GM18951 (cell line): ENCODE measurements at regions not wholly inside any gene's neighbourhood (a gene's known extent, or its start where the extent isn't known, plus 50 kb on each side); places are given as distances from the start of the nearest gene placed in this dataset.
"Not testable (repeated sequence)": the region's sequence is repeated elsewhere in the genome, so short reads cannot be mapped to it uniquely, and the experiment has no call there.

ENCODE experiments used
- POLR2A ChIP-seq: IDR thresholded peaks from 4 replicates; pipeline ENCODE4 v1.6.1; 2011; ENCODE audit warnings: mild to moderate bottlenecking; ENCODE audit not compliant: insufficient read length, insufficient read depth; ENCODE audit errors: extremely low read depth
- in situ Hi-C: fragments of 300-500 bp; cut with MboI; formaldehyde crosslinking; loops from one replicate; pipeline ENCODE4 v1.12.0; 2022; ENCODE audit warnings: low sequenced_read_pairs, mixed read lengths, inconsistent platforms; ENCODE audit not compliant: unreplicated experiment

DNA sequence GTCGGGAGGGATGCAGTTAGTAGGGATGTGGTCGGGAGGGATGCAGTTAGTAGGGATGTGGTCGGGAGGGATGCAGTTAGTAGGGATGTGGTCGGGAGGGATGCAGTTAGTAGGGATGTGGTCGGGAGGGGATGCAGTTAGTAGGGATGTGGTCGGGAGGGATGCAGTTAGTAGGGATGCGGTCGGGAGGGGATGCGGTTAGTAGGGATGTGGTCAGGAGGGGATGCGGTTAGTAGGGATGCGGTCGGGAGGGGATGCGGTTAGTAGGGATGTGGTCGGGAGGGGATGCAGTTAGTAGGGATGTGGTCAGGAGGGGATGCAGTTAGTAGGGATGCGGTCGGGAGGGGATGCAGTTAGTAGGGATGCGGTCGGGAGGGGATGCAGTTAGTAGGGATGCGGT is 96.2 kb downstream of the BDH1 start:
- in situ Hi-C loops, result not testable (repeated sequence)

DNA sequence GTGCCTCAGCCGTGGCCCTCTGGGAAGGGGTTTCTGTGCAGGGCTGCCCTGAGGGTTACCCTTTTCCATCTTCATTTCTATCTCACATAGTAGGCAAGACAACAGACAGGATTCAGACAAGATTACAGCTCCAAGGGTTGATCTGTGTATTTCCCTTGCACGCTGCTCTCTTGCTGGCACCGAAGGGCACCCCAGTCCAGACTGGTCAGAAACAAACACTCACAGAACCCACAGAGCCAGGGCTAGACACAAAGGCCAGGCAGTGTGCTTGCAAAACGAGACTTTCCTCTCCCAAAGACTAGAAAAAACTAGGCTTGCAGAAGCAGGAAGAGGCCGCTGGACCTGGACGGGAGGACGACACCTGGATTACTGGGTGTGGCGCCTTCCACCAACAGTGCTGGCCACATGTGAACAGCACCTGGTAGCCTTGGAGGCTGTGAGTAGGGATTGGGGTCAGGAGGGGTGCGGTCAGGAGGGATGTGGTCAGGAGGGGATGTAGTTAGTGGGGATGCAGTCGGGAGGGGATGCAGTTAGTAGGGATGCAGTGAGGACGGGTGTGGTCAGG is 96.8 kb downstream of the BDH1 start:
- in situ Hi-C loops, result no loop called here
- TF ChIP-seq POLR2A, result no peak

DNA sequence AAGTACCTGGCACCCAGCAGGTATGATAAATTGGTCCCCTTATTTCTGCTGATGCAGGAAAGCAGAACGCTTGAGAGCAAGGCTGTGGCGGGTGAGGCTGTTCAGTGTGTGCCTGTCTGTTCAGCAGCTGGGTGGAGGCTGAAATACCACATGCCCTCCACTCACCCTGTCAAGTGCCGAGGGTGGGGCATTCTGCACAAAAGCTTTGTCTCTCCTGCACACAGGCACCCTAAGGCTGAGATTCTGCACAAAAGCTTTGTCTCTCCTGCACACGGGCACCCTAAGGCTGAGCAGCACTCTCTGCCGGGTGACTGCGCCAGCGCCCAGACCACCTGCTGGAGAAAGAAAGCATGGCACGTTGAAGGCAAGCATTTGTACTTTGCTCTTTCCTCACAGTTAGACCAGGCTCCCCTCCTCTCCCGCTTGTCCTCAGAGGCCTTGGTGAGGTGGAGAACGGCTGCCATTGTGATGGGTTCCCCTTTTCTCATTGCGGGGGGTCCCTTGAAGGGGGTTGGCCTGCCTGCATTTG is 97.5 kb downstream of the BDH1 start:
- in situ Hi-C loops, result no loop called here
- no peak for TF ChIP-seq POLR2A

DNA sequence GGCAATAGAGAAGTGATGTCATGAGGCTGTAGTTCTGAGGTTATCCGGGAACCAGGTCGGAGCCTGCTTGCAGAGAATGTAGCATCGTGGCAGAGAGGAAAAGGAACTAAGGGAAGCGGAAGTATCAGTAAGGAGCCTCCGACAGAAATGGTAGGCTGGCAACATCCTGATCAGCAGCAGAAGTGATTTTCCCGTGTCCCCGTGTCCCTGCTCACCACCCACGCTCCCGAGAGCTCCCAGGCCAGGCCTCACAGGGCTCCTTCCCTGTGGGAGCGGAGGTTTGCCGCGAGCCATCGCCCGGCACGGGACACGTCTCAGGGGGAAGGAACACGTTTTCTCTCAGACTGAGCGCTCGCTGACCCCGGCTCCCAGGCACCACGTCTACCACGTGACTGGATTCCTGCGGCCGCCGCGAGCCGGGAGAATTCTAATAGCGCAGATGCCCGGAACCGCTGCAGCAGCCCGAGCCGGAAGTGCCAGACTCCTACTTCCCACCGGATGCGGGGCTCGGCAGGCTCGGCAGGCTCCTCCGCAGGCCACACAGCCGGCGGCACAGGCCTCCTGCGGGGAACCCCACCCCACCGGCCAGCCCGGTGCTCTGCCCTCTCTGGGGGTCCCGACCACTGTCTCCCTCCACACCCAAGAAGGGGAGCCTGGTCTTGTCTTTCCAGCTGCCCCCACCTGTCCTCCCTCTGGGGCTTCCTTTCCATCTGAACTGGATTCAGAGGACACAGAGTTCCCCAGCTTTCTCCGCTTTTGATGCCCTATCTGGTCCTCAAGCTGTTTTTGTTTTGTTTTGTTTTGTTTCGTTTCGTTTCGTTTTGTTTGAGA is 99.3 kb downstream of the BDH1 start:
- in situ Hi-C loops, result no loop called here
- peak; percentile 68 for TF ChIP-seq POLR2A

DNA sequence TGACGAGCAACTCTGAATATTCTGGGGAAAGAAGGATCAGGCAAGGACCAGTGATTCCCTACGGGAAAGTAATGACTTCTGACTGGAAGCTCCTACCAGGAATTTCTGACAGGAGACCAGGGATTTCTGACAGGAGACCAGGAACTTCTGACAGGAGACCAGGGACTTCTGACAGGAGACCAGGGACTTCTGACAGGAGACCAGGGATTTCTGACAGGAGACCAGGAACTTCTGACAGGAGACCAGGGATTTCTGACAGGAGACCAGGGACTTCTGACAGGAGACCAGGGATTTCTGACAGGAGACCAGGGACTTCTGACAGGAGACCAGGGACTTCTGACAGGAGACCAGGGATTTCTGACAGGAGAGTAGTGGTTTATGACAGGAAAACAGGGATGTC is 100.9 kb downstream of the BDH1 start:
- in situ Hi-C loops, result not testable (repeated sequence)

DNA sequence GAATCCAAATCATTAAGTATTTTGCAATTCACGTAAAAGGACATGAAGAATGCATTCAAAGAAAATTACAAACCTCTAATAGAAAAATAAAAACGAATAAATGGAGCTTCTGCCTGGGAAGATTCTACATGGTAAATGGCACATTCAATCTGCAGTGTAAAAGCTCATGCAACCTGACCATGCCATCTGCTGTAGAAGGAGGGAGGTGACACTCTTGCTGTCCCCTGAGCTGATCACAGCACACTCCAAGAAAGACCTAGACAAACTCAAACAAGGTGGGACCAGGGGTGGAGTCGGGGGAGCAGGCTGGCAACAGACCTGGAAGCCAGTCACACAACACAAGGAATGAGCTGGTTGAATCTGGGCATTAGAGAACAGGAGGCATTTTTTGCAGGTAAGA is 101.8 kb downstream of the BDH1 start:
- in situ Hi-C loops, result no loop called here
- no peak for TF ChIP-seq POLR2A

DNA sequence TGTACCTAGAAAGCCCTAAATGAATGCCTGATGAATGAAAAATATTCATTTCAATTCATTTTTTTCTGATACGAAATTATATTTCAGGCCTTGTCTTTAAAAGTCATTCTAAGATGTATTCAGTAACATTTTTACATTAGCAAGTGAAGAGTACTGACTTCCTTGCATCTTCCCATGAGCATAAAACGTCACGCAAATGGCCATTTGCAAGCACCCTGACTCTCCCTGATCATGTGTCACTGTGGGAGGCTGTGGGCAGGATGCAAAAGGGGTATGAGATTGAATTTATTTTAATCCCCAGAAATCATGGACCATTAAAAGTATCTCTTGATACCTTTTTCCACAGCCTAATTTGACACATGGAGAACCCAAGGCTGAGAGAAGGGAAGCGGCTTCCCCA is 105.0 kb downstream of the BDH1 start:
- in situ Hi-C loops, result no loop called here
- TF ChIP-seq POLR2A, result no peak

DNA sequence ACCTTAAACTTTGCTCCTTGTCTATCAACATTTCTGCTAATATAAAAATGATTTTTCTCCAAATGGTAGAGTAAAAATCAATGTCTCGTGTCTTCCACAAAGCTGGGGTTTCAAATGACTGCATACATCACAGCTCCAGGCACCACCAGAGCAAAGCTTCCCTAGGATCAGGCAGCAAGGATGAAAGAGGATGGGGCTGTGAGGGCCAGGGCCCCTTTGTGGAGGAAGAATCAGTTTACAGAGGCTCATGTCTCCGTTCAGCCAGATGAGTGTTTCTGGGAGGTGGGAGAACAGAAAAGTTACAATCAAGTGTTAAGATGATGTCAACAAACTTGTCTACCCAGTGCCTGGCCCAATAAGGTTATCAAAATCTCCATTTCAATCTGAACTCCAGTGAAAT is 105.5 kb downstream of the BDH1 start:
- TF ChIP-seq POLR2A, result no peak
- in situ Hi-C loops, result no loop called here

DNA sequence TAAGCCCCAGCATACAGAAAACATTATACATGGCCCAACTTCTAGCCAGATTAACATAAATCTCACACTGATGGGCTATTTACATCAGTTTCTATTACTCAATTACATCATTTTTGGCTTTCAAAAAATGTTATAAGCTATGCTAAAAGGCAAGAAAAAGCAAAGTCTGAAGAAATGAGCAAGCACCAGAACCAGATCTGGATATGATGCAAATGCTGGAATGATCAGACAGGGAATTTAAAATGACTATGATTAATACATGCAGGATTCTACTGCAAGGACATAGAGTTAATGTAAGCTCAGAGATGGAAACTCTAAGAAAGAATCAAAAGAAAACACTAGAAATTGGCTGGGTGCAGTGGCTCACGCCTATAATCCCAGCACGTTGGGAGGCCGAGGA is 106.6 kb downstream of the BDH1 start:
- in situ Hi-C loops, result not testable (repeated sequence)

DNA sequence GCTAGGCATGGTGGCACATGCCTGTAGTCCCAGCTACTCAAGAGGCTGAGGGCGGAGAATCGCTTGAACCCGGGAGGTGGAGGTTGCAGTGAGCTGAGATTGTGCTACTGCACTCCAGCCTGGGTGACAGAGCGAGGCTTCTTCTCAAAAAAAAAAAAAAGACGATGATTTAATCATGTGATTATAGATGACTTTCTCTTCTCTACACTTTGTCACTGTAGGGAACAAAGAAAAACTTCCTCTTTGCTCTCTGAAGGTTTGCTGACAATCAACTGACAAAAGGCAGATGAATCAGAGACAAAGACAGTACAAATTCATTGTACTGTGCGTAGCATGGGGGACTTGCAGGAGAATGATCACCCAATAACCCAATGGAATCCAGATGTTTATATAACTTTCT is 108.0 kb downstream of the BDH1 start:
- in situ Hi-C loops, result not testable (repeated sequence)

DNA sequence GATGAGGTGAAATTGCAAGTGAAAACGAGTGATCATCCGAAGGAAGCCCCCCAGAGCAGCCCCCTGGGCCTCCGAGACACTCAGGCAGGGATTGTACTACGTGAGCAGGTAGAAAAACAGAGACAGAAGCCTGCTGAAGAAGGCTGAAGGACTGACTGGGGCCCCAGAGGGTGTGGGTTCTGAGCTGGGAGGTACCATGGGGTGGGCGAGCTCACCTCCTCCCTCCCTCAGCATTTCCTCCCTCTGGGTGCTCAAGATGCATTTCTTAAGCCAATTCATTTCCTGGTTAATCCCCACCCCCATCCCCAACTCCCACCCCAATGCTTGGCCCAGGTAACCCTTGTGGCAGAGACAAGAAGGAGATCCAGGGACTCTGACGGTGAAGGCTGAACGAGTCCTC is 108.7 kb downstream of the BDH1 start:
- in situ Hi-C loops, result no loop called here
- TF ChIP-seq POLR2A, result no peak

DNA sequence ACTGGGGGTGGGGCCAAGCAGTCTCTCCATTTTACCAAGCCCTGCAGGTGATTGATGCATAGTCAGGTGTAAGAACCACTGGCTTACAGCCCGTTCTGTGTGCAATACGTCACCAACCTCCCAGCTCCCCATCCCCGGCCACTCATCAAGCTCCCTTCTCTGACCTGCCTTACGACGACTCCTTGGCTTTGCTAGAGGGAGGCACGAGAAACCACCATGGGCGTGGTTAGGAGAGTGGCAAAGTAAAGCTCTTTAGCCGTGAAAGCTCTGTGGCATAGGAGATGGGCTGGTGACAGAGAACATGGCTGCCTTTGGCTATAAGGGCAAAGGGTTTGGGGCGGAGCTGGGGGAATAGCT is 109.1 kb downstream of the BDH1 start:
- in situ Hi-C loops, result no loop called here
- no peak for TF ChIP-seq POLR2A

DNA sequence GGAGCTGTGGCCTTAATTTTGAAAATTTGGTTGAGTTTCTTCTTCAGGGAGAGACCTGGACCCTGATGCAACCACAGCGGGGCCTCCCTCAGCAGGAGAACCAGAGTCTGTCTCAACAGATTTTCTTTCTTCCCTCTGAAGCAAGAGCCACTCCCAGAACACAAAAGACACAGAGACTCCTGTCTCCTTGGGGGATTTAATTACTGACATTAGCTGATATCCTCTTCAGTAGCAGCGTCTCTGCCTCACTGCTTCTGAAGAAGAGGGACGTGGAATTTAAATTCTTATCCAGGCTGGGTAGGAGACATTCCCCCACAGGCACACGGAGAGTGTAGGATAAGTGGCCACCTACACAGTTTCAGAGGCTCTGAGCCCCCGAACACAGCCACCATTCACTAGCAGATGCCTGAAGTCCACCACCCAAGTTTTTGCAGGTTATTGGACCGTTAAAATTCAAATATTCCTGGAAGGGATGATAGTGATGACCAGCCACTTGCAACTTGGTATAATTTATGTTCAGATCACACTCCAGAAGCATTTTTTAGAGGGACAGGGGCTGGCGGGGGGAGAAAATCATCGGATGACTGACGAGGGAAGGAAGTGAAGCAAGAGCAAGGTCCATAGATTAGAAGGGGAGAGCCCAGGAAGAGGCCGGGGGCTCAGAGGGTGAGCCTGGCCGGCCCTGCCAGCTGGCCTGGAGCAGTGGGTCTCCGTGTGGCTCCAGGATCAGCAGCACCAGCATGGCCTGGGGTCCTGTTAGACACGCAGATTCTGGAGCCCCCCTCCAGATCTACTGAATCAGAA is 109.7 kb downstream of the BDH1 start:
- no peak for TF ChIP-seq POLR2A
- in situ Hi-C loops, result no loop called here

DNA sequence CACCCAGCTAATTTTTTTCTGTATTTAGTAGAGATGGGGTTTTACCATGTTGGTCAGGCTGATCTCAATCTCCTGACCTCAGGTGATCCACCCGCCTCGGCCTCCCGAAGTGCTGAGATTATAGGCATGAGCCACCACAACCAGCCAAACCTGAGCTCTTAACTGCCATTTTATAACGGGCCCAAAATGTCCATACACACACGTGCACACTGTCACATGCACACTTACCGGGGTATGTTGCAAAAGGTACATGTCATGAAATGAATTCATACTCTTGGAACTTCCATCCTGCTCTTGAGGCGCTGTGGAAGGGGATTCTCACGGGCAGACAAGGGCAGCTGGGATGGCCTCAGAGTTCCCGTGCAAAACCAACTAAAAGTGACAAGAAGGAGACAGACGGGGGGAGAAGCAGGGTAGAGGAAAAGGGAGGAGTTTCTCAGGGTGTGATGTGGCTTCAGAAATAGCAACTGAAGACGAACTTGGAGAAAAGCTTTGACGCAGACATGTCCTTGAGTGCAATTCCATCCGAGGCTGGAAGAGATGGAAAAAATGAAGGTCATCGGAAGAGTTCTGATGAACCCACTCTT is 110.9 kb downstream of the BDH1 start:
- no peak for TF ChIP-seq POLR2A
- in situ Hi-C loops, result no loop called here
